Kasumi-1 (cell line): ENCODE measurements at regions not wholly inside any gene's neighbourhood (a gene's known extent, or its start where the extent isn't known, plus 50 kb on each side); places are given as distances from the start of the nearest gene placed in this dataset.

Source experiments
- DNase-seq, 2 experiments: peaks; one replicate each; lab custom pipeline; 2025; lab: John Stamatoyannopoulos, UW

DNA sequence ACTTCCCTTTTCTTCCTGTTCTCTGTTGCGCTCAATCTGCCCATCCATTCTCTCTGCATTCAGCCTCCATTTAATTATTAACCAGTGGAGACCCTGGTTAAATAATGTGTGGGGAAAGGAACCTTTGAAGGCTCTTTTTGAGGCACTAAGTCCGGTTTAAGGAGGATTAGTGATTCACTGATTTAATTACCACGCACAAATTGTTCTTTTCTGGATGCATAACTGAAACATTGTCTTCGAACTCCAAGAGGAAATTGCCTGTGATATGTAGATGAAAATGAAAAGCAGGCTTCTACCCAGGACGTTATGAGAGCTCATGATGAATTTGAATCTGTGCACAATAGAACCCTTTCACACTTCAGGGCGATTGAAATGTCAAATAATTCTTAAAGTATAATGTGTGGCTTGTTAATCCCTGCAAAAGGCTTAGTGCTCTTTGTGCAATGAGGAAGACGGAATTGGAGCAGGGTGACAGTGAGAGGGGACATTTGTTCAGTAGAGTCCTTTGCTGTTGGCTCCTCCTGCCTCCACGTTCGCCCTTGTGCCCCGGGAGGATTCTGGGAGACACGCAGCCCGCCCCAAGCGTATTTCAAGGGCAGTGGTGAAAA lies 51.1 kb upstream of the ZNF236 start:
- no peak for DNase-seq

DNA sequence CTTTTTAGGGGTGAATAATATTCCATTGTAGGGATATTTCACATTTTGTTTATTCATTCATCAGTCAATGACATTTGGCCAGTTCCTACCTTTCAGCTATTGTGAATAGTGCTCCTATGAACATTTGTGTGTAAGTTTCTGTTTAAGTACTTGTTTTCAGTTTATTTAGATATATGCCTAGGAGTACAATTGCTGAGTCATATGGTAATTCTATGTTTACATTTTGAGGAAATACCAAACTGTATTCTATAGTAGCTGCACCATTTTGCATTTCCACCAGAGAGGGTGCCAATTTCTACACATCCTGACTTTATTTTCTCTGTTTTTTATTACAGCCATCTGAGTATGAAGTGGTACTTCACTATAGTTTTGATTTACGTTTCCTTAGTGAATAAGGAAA lies 54.4 kb upstream of the ZNF236 start:
- DNase-seq = no peak

DNA sequence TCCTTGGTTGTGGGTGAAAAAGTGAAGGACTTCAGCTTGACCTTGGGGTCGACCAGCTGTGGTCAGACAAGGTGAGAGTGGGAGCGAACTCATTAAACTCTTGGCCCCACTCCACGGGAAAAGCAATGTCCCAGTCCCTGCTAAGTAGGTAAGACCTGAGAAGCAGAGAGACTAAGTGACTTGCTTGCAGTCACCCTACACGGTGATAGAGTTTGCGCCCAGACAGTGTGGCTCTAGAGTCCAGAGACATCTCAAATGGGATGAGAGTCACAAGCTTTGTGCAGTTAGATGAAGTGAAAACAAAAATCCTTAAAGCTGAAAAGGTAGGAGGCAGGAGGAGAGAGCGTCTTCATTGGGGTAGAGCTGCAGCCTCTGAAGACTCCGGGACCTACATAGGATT lies 55.9 kb upstream of the ZNF236 start:
- no peak for DNase-seq

DNA sequence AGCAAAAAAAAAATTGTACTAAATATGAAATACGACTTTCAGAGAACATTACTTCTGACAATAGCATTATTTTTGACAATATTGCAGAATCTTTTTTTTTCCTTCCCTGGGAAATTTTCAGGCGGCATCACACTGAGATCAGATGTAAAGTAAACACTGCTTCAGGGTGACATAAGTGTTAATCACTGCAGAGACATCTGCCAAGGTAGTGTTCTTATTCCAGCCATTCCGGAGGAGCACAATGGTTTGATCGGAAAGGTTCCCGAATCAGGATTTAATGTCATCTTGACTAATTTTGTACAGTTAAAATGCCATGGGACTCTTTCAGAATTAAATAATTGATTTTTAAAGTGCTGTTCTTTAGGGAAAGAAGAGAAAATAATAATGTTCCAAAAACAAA lies 56.7 kb upstream of the ZNF236 start:
- DNase-seq = no peak

DNA sequence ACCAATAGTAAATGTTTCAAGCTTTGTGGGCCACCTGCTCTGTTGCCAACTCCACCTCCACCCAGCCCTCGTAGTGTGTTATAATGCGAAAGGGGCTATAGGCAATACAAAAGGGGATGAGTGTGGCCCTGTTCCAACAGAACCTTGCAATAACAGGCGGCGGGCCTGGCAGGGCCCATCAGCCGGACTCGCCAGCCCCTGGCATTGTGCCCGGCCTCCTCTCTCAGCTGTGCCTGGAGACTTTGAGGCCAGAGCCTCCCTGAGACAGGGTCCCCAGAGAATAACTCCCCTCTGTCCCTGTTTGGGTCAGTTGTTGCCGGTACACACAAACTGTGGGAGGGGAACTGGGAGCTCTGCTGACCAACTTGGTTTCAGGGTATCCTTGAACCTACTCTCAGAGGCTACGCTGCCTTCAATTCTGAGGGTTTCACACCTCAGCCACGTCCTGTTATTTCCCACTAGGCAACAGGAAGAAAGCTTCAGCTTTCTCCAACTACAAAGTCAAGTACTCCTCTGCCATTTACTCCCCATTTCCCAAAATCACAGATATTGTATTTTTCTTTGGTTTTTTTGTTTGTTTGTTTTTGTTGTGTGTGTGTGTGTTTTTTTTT lies 58.0 kb upstream of the ZNF236 start:
- DNase-seq = no peak

DNA sequence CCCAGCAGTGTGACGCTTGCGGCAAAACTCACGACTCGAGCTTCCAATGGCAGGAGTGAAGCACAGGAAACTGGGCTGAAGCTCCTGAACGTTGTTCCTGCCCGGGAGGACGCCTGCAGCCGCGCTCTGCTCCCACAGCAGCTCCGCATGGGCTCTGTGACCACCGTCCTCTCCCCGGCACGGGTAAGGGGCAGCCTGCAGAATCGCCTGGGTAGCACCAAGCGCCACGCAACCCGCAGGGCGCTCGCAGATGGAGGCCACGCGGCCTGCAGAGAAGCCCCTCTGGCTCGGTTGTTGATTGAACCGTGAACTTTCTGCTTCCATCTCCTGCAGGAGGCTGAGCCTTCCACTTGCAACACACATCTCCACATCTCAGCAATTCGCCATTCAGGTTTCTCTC lies 63.3 kb upstream of the ZNF236 start:
- no peak for DNase-seq

DNA sequence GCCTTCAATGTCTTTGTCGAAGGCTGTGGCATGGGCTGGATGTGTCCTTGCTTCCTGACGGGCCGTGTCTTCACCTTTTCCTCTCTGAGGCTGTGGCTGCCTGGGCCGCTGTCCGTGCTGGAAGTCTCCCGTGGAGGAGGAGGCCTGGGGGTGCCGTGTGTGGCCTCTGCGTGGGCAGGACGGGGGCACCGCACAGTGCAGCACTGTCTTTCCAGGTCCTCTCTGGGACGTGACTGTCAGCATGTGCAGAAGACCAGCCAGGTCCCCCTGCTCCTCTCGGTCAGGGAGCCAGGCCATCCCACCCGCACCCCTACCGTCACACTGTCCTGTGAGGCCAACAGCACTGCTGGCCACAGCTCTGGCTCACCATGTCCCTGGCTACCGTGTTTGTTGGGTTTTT lies 64.4 kb upstream of the ZNF236 start:
- no peak for DNase-seq

DNA sequence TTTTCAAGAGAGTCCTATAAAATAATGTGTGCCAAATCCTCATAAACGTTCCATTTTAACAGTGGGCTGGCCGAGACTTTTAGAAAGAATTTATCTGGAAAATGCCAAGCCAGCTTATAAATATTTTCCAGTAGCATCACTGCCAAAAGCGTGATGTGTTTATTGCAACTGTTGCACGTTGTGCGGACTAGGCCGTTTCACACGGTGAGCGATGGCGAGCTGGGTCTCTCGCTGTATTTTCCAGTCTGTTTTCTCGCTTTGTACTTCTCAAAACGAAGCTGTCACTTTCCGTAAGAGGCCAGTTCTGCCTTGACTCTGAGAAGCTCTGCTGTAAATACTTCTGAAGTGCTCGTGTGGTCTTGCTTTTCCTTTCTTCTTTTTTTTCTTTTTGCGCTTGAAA lies 65.0 kb upstream of the ZNF236 start:
- no peak for DNase-seq

DNA sequence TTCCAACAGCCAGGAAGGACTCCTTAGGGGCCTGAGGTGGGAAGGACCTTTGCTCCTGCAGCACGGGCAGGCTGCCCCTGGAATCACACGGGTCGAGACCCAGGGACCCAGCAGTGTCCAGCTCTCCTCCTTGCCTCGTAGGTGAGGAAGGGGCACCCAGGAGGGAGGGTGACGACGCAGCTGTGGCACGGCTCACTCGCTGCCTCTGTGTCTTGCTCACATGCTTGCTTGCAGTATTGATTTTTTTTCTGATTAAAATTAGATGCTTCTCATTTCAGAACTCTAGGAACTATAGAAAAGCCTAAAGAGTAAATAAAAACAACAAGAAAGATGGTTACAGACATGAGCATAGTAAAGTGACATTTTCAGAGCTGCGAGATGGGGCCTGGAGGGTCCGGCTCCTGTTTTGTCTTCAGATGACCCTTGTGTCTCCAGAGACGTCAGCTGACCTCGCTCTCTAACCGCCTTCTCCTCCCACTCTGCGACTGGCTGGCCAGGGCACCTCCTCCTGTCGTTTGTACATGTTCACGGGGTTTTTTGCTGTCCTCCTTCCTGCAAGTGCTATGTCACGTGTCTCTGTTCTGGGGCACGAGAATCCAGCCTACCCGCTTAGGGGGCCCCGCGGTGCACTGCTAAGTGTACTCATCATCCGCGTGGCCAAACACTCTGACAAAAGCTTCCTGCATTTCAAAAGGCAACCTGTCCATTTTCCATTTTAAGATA lies 65.7 kb upstream of the ZNF236 start:
- DNase-seq = no peak

DNA sequence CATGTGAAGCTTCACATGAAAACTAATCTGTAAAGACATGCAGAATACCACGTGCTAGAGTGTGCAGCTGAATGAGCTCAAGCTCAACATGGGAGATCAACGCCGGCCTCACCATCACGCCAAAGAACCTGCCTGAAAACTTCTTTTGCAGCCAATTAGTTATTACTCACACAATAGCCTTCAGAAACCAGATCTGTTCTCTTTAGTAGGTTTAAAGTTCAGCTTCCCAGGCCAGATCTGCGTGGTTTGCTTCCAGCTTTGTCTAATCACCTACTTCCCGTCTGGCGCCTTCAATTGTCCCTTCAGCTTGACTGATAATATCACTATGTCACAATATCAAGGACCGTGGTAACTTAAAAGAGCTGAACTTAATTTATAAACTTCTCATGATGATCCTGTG lies 68.0 kb upstream of the ZNF236 start:
- DNase-seq = no peak

DNA sequence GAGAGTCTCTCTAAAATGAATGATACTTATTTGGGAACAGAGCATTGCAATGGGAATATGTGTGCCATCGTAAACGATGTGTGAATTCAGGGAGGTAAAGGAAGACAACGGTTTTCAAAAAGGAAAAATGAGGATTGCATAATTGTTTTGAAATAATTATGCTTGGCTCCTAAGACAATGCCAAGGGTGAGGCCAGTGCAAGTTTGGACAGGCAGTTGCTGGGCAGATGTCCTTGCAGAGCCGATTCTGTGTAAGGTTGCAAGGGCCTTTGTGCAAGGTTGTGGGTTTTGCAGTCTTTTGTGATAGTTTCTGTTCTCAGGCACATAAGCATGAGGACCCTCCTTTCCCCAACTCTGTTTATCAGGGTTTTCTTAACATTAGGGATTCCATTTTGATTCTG lies 70.0 kb upstream of the ZNF236 start:
- DNase-seq = no peak

DNA sequence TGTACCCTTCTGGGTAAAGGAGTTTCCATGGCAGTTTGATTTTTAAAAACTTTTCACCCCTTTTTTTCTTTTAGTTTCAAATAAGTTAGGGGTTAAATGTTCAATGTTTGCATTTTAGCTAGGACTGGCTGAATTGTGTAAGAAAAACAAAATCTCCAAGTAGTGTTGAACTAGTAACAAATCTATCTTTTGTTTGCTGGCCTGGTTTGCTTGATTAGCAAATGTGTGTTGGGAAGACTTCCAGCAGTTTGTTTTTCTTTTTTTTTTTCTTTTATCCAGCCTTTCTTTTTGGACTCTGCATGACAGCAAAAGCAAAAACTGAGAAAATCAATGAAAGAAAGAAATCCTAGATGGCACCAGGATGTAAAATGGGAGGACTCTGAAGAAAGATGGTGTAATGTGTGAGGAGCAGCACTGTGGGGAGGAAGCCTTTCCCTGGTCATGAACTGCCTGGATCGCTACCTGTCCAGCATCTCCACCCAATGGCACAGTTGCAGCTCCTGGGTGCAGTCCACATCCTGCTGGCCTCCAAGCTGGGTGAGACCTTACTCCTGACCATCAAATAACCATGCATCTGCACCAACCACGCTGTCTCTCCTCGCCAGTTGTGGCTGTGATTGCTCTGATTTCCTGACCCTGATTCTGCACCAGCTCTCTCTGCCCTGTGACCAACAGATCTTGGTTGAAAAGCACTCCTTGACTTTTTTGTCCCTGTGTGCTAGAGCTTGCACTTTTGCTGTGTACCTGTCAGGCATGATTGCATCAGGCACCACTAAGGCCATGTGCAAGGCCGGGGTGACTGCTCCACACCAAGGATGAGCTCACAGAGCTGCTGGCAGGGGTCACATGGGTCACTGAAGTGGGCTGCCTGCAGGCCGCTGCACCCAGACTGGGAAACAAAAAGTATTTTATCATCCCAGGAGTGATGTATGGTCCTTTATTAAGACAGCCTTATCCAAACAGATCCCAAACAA lies 71.2 kb upstream of the ZNF236 start:
- no peak for DNase-seq

DNA sequence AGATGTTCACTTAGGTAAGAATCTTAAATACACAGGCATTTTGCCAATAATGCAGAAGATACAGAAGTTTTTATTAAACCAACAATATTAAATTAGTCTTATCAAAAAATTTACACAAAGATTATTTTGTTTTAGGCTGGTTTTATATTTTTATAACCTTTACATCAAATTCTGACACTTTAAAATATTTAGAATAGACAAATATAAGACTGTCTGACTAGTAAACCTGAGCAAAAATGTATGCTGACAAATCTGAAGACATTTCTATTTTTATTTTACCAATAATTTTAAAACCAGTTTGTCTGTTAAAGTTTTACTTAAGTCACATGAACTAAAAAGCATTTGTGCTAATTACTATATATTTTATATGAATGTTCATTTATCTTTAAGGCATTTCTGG lies 72.1 kb upstream of the ZNF236 start:
- peak in 1 of 2 experiments; percentile 6 for DNase-seq

DNA sequence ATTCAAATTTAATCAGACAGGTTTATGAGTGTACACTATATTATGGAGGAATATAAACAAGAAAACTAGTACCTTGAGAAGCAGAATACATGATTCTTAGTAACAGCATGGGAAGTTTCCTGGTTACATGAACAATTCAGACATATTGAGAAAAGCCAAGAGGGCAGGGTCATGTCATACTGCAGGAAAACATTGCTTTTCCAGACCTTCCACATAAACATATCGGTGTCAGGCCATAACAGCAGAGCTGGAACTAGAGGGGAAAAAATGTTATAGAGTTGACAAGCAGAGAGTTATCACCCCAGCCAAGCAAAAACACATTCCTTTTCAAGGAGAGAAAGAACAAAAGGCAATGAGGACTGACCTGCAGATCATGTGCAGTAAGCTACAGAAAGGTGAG lies 74.7 kb upstream of the ZNF236 start:
- DNase-seq = no peak

DNA sequence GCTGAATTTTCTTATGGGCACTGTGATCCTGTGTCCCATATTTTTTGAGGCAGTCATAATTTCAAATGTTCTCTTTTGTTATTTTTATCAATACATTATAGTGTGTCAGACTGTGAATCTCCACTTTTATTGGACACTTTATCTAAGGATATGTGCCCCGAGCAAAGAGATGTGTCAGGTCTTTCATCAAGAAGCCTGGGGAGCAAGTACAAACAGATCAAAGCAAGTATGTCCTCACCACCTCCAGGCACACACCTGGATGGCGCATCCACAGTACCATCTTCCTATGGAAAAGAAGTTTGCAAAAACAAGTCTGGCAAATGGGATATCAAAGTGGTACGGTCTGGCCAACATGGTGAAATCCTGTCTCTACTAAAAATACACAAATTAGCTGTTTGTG lies 81.0 kb upstream of the ZNF236 start:
- DNase-seq = no peak

DNA sequence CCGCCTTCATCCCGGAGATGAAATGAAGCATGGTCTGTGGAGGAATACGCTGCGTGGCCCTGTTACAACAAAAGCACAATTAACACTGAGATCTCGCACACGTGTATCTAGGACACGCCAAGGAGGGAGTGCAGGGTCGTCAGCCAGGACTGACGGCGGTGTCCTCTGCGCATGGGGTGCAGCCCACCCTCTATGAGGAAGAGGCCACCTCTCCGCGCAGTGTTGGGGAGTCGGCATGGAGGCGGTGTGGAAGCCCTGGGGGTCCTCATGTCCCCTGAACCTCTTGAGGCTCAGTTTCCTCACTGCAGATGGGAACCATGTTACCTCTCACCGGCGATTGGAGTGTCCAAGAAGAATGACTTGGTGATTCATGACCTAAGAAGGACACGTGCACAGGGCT lies 86.0 kb upstream of the ZNF236 start:
- DNase-seq = no peak

DNA sequence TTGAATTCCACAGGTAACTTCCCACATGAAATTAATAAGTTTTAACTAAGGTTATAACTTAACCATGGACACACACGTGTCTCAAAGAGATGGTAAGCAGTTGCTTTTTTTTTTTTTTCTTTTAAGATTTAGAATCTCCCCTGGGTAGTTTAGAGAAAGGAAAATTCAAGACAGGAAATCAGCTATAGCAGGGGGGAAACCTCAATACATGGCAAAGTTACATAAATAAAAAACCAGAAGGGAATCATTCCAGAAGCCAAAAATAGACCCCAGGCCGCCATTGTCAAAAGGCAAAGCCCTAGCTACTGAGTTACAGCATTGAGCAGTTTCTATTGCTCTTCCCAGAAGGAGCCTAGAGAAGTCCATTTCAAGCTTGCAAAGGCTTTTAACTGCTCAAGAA lies 91.5 kb upstream of the ZNF236 start:
- DNase-seq = peak in 1 of 2 experiments; percentile 4

DNA sequence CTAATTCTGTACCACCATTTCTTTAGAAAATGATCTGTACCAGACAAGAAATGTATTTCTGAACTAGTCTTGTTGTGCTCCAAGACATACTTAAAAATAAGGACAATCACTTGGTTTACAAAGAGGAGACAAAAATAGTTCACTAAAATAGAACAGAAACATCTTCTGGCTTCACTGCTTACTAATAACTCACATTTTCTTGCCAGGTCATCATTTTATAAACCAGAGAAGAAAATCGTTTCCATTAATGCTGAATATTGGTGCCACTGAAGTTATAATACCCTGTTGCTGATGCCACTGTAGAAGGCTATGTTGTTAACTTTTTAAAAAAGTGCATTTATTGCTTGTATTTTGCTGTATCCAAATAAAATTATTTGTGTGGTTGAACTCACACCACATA lies 94.8 kb upstream of the ZNF236 start:
- DNase-seq = no peak

DNA sequence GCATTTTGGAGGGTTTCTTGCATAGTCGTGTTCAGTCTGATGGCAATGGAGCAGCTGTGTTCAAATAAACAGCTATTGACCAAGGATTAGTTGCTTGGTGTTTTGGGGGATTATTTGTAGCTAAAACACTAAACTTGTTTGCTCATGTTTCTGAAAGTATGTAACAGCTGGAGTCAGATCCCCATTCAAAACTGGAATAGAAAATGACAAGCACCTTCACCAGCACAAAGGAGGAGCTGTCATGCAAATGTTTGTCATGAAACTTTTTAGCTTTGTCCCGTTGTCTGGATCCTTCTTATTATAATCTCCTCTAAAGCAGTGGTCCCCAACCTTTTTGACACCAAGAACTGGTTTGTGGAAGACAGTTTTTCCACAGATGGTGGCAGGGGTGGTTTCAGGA lies 96.9 kb upstream of the ZNF236 start:
- no peak for DNase-seq

DNA sequence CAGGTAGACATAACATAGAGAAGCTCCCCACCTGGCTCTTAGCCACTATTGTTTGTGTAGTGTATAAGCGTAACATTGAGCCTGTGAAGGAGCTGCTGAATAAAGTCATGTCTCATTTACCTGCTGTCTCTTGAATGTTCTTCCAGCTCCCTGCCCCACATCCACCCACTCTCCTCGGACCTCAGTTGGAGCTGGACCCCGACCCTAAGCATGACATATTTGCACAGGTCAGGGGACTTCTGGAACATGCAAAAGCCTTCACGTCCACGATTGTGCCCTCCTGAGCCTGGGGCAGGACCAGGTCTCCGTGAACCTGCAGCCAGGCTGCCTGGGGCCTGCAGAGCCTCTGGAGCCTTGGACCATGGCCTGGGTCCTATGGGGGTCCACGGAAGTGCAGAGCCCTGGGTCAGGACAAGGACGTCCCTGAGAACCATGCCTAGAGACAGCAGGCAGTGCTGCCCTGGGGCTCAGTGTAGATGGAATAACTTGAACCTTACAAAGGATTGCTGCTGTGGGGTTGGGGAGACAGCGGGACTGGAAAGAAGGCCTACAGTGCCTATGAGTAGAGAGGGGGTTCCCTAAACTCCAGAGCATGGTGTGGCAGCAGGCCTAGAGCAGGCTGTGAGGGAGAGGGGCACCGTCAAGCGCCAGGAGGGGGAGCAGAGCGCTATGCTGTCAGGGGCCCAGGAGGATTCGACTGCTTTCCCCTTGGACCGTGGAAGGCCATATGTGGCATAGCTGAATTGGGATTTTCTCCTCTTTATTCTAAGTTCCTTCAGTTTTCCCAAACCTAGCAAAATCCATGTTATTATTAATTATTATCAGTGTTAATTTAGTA lies 99.9 kb upstream of the ZNF236 start:
- no peak for DNase-seq

DNA sequence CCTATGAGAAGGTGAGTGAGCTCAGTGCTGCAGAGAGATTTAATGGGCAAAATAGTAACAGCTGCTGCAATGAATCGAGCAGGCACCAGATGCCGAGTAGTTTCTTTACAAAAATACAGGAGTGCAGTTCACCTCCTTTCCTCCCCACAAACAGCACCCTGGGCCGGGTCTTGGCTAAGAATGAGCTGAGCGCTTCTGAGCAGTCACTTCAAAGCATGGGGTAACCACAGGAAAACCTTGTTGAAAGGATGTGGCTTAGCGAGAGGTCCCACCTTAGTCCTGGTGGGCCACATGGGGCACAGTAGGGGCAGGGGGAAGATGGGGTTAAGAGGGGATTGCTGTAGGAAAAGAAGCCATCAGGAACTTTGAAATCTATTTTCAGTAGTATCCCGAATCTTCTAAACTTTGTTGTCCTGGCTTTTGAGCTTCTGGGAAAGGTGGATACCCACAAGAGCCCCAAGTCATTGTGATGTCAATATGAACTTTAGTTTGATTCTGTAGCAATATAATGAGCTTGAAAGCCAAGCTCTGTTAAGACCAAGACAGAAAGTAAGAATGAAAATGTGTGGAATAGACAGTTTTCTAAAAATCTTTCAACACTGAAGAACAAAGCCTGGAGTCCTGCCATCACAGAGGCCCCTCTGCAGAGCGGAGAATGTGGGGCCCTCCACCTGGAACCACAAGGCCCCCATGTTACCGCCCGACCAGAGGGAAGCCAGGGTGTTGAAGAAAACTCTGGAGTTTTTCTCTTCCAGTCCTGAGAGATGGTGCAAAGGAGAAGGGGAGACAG lies 101.0 kb upstream of the ZNF236 start:
- DNase-seq = no peak
